Hematopoietic multipotent progenitor cell treated with erythropoietin and hydrocortisone succinate and interleukin-3 and kit ligand, for 15 days (in vitro differentiated cells): ENCODE measurements at regions not wholly inside any gene's neighbourhood (a gene's known extent, or its start where the extent isn't known, plus 50 kb on each side); places are given as distances from the start of the nearest gene placed in this dataset.

Source experiments
- DNase-seq: peaks from one replicate; pipeline ENCODE4 v3.0.0-alpha.2; 2015; ENCODE audit warnings: low spot score

- no peak for DNase-seq
Observed at GRCh38 chr1:38718031-38718430, 141.5 kb downstream of the RRAGC start.

DNA sequence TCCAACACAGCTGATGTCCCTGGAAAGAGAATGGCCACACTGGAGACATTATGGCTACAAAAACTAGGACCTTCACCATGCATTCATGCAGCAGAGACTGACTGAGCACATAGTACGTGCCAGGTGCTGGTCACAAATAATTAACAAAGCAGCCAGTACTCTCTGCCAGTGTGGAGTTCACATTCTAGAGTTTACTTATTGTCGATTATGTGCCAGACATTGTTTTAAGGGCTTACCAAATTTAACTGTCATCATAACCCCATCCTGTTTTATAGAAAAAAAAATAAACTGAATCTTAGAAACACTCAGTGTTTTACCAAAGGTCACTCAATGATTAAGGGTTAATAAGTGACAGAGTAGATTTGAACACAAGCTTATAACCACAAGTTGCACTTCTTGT is 143.3 kb downstream of the RRAGC start:
- DNase-seq, result no peak

DNA sequence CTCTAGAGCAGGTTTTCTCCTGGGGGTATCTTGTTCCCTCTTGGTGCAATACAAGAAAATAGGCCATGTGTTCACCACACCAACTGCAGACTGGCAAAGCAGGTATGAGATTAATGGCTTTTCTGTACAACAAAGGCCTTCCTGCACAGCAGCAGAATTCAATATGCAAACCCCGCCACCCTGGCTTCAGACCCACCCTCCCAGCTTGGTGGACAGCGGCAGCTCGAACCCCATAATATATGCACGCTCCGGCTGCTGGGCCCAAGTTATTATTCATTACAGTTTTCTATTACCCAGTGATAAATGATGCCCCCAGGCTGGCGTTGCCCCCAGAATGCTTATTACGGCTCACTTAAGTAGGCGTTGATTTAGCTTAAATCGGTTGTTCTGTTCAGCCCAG is 144.2 kb downstream of the RRAGC start:
- no peak for DNase-seq

DNA sequence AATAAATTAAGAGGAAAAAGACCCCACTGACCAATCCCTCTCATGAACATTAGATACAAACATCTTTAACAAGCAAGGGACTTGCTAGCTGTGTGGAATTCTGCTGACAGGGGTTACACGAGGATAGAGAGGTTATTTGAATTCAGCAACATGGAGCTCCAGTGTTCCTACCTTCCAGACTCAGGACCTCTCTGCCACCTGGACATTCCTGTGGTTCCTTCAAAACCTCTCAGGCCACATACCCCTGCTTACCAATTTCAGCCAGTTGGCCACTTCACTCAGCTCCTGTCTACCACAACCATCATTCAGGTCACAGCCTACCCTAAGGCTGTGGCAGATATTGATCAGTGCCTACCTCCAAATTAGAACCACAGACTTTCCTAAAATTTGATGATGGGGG is 147.5 kb downstream of the RRAGC start:
- DNase-seq, result no peak

DNA sequence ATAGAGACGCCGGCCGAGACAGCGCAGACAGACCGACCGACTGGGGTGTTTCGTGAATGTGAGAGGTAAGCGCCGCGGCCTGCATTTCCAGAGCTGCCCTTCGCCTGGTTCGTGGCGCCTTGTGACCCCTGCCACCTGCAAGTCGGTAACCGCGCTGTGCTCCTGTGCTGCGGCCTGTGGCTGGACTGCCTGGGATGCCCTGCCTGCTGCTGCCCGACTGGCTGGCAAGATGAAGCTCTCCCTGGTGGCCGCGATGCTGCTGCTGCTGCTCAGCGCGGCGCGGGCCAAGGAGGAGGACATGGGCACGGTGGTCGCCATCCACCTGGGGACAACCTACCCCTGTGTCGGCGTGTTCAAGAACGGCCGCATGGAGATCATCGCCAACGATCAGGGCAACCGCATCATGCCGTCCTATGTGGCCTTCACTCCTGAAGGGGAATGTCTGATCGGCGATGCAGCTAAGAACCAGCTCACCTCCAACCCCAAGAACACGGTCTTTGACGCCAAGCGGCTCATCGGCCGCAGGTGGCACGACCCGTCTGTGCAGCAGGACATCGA is 150.8 kb downstream of the RRAGC start:
- DNase-seq, result no peak

GRCh38 chr1:38701088-38701487 is 158.5 kb downstream of the RRAGC start:
- no peak for DNase-seq

DNA sequence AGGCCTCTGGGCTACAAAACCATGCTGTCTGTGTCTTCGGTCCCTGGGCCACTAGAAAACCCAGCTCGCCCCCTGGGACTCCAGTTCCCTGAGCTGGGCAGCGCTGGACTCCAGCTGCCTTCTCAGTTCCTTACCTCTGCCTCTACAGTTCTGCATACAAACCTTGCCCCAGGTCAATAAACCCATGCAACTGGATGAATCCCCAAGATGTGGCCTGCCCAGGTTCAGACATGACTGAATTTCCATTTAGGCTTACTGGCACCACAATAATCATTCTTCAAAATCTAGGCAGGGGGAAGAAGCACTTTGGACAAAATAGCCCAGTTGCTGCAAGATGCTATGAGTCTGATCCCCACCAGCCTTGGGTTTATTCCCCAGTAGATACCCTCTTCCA is 159.5 kb downstream of the RRAGC start:
- no peak for DNase-seq

DNA sequence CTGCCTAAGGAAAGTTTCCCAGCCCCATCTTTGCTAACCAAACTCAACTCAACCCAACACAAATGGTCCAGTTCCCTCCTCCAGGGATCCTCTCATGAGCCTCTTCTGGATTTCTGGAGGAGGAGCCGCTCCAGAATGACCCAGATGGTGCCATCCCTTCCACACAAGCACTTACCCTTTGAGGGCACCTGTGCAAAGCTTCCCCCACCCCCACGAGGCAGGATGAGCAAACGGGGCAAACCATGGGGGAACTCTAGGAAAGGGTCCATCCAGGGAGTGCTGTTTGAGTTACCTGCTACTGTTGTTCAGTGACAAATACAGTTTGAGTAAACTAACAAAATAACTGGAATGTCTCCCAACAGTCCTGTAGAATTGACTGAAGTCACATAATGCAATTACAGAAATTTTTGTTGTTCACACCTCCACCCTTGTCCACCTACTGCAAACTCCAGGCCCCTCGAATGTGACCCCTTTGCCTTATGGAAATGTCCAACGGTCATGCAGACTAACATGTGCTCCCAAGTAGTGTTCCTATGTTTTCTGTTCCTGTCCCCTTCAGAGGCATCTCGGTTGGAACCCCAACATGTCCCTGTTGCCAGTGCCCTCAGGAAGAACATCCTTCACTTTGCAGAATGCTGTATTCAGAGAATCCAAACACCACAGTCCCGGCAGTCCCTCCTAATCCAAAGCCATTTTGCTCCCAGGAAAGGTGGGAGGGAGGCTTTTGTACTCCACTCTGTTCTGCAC is 160.1 kb downstream of the RRAGC start:
- DNase-seq, result no peak

DNA sequence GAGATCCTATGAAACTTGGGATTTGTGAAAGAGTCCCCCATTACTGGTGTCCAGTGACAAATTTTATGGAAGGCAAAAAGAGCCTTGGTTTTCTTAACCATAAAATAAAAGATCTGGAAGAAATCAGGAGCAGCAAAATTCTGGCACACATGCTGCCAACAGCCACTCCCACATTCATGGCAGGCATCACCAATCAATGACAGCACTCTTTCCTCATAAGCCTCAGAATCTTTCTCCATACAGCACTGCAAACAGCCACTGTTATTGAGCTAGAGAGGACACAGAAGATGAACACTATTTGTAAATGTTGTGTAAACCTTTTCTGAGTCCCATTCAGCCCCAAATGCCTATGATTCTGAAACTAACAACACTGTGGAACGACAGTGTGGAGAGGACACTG is 162.2 kb downstream of the RRAGC start:
- DNase-seq, result no peak

DNA sequence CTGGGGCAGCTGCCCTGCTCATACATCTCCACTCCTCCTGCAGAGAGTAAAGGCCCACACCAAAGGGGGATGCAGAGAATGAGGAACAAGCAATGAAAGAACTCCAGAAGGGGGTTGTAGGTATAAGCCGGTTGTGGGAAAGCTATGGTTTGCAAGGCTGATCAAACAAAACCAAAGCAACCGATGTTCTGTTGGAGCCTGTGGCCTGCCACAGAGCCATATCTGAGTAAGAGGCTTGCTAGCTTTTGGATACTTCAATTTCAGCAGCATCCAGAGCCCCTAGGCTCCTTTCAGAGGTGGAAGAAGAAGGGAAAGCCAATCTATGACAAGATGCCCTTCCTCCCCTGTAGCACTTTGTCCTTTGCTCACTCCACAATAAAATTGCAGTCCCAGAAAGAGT is 163.2 kb downstream of the RRAGC start:
- no peak for DNase-seq

DNA sequence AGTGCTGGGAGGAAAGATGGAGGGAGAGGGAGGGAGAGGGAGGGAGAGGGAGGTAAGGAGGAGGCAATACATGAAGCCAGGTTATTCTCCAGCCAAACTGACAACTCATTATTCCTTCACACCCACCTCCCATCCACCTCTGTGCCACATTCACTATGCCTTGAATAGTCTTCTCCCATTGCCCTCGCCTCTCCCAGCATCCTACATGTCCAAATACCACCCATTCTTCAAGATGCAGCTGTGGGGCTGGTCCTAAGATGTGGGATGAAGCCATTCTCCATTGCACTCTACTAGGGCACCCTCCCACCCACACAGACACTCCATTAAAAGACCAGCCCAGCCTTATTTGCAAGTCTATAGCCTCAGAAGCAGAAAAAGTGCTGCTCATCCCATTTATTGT is 165.8 kb downstream of the RRAGC start:
- DNase-seq, result no peak

DNA sequence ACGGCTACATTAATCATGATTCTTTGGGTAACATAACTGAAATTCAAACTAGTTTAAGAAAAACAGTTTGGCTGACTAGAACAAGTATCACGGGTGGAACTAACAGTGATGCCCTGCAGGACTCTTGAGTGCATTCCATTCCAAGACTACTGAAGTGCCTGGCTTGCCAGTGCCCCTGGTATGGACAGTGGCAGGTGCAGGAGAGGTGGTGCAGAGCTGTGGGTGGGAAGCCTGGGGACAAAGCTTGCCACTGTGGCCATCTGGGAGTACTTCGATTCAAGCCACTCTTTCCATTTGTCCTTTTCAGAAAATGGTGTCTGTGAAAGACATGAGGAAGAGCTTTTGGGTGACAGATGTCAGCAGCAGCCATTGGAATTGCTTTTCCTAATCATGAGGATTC is 166.5 kb downstream of the RRAGC start:
- DNase-seq, result no peak

DNA sequence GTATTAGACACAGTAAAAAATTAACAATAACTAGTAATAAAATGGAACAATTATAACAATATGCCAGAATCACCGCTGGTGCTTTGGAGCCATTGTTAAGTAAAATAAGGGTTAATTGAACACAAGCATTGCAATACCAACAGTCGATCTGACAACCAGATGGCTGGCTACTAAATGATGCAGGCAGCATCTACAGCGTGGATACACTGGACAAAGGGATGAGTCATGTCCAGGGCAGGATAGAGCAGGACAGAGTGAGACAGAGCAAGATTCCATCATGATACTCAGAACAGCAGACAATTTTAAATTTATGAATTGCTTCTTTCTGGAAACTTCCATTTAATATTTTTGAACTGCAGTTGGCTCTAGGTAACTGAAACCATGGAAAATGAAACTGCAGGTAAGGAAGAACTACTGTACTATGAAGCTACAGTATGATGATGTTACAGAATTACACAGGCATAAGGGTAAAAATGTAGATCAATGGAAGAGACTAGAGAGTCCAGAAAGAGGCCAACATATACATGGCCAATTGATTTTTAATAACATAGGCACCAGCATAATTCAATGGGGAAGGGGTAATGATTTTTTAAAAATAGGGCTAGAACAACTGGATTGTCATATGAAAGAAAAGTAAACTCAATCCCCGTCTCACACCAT is 168.7 kb downstream of the RRAGC start:
- DNase-seq, result no peak

GRCh38 chr1:38686927-38687255 is 172.7 kb downstream of the RRAGC start:
- no peak for DNase-seq

- DNase-seq, result no peak
Observed at GRCh38 chr1:38686167-38686926, 173.2 kb downstream of the RRAGC start.

GRCh38 chr1:38685388-38685787 is 174.2 kb downstream of the RRAGC start:
- no peak for DNase-seq

GRCh38 chr1:38680801-38681510 is 178.6 kb downstream of the RRAGC start:
- no peak for DNase-seq

DNA sequence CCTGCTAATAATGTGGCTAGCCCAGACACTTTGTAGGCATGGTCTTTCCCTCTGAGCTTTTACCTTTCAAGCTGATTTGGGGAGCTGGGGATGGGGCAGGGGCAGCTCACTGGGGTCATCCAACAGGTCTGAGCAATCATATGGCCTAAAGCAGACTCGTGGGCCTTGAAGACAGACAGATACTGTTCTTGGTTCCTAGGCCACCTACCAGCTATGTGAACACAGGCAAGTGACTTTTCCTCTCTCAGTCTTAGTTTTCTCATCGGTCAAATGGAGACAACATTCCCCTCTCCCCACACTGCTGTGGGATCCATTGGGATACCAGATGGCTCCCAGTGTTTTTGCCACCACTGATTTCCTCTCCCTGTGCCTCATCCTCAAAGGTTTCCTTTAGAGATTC is 181.8 kb downstream of the RRAGC start:
- no peak for DNase-seq

GRCh38 chr1:38677311-38677710 is 182.3 kb downstream of the RRAGC start:
- no peak for DNase-seq

- no peak for DNase-seq
Observed at GRCh38 chr1:38672692-38673091, 186.9 kb downstream of the RRAGC start.

- DNase-seq, result no peak
Observed at GRCh38 chr1:38671221-38671620, 188.4 kb downstream of the RRAGC start.

DNA sequence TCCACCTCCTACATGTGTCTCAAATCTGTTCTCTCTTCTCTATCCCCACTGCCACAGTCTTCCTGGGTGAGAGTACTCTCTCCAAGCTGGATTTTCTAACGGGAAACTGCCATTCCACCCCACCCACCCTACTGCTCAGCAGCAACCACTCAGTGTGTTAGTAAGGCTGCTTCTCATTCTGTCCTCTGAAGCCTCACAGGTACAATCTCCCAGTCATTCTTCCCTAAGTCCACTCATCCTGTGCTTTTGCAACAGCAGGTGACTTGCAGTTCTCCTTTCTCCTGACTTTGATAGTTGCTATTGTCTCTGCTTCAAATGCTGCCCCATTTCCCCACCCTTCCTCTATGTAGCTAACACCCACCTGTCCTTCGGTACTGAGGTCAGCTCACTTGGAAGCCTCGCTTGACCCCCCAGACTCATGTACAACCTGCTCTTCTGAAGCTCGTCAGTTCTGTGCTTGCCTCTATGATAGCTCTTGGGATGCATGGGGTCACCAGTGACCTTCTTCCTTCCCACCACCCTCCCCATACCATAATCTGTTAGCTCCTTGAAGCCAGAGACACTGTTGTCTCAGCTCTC is 188.9 kb downstream of the RRAGC start:
- DNase-seq, result no peak
